ENCODE measurements at regions not wholly inside any gene's neighbourhood (a gene's known extent, or its start where the extent isn't known, plus 50 kb on each side); places are given as distances from the start of the nearest gene placed in this dataset.
"Not testable (repeated sequence)": the region's sequence is repeated elsewhere in the genome, so short reads cannot be mapped to it uniquely, and the experiment has no call there.

- no peak for DNase-seq (ENCODE audit: low read depth, low spot score)
Observed at GRCh38 chr12:59059088-59059935, 139.0 kb upstream of the LRIG3 start.

GRCh38 chr12:59056966-59057365 is 136.7 kb upstream of the LRIG3 start:
- Histone ChIP-seq H3K36me3 (ENCODE audit: insufficient read depth, insufficient read length, low read length) (no peaks in the 10 kb centered on the region), H3K9ac (ENCODE audit: insufficient read length, low read depth) (no peak overlapping the region), H3K4me1 (ENCODE audit: insufficient read depth, insufficient read length) (no peaks in the 10 kb centered on the region), H3K27me3 (ENCODE audit: insufficient read depth, insufficient read length) (no peaks in the 10 kb centered on the region), H3K9me3 (ENCODE audit: insufficient read depth, low read length) (no peaks in the 10 kb centered on the region), H3K4me3 (ENCODE audit: insufficient read length, low read depth) (no peak overlapping the region)
- TF ChIP-seq YY1 (IDR thresholded peaks at IDR 0.05; ENCODE audit: insufficient read depth, insufficient read length) (no peak), ZNF274 (IDR thresholded peaks at IDR 0.05; ENCODE audit: low read depth, low read length) (no peak), SUZ12 (IDR thresholded peaks at IDR 0.05; ENCODE audit: extremely low read depth, insufficient read depth, insufficient read length) (no peak)
- DNase-seq (ENCODE audit: low read depth, low spot score), result no peak

More at GRCh38 chr12:59059088-59059935, 139.0 kb upstream of the LRIG3 start:
- H3K9me3 ChIP-seq (ENCODE audit: insufficient read depth, low read length), result no peaks in the 10 kb centered on the region
- H3K9ac ChIP-seq (ENCODE audit: insufficient read length, low read depth), result no peak overlapping the region
- H3K4me1 ChIP-seq (ENCODE audit: insufficient read depth, insufficient read length), result no peaks in the 10 kb centered on the region
- no peaks in the 10 kb centered on the region for H3K27me3 ChIP-seq (ENCODE audit: insufficient read depth, insufficient read length)
- H3K4me3 ChIP-seq (ENCODE audit: insufficient read length, low read depth), result no peak overlapping the region
- H3K36me3 ChIP-seq (ENCODE audit: insufficient read depth, insufficient read length, low read length), result no peaks in the 10 kb centered on the region
- TF ChIP-seq YY1 (IDR thresholded peaks at IDR 0.05; ENCODE audit: insufficient read depth, insufficient read length), result no peak
- no peak for TF ChIP-seq ZNF274 (IDR thresholded peaks at IDR 0.05; ENCODE audit: low read depth, low read length)
- no peak for TF ChIP-seq SUZ12 (IDR thresholded peaks at IDR 0.05; ENCODE audit: extremely low read depth, insufficient read depth, insufficient read length)

DNA sequence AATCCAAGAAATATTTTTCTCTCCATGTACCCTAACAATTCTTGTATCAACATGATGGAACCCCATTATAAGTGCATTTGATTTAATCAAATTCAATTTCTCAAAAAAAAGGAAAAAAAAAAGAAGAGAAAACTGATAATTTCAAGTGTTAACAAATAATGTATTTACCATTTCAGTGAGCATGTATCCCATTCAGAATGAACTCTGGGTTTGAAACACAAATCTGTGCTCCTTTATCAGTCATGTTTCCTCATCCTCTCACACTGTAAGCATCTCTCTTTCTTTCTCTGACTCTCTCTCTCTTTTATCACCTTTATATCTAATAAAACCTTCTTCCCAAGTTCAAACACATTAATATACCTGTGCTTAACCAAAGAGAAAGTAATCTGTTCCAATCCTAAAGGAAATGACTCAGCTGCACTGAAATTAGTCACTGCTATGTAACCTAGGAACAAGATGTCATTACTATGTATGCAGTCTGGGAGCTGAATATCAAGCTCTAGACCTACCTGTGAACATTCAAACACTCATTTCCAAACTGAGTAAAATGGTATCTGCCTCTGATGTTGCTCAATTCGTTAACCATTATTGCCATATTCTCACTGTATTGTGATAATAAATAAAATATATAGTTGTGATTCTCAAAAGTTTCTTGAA is 135.0 kb upstream of the LRIG3 start:
- H3K4me3 ChIP-seq (ENCODE audit: insufficient read length, low read depth), result no peak overlapping the region
- no peak for DNase-seq (ENCODE audit: low read depth, low spot score)
- no peaks in the 10 kb centered on the region for H3K4me1 ChIP-seq (ENCODE audit: insufficient read depth, insufficient read length)
- no peak for TF ChIP-seq ZNF274 (IDR thresholded peaks at IDR 0.05; ENCODE audit: low read depth, low read length)
- TF ChIP-seq SUZ12 (IDR thresholded peaks at IDR 0.05; ENCODE audit: extremely low read depth, insufficient read depth, insufficient read length), result no peak
- no peak for TF ChIP-seq YY1 (IDR thresholded peaks at IDR 0.05; ENCODE audit: insufficient read depth, insufficient read length)
- H3K27me3 ChIP-seq (ENCODE audit: insufficient read depth, insufficient read length), result no peaks in the 10 kb centered on the region
- no peaks in the 10 kb centered on the region for H3K36me3 ChIP-seq (ENCODE audit: insufficient read depth, insufficient read length, low read length)
- H3K9ac ChIP-seq (ENCODE audit: insufficient read length, low read depth), result no peak overlapping the region
- H3K9me3 ChIP-seq (ENCODE audit: insufficient read depth, low read length), result no peaks in the 10 kb centered on the region

DNA sequence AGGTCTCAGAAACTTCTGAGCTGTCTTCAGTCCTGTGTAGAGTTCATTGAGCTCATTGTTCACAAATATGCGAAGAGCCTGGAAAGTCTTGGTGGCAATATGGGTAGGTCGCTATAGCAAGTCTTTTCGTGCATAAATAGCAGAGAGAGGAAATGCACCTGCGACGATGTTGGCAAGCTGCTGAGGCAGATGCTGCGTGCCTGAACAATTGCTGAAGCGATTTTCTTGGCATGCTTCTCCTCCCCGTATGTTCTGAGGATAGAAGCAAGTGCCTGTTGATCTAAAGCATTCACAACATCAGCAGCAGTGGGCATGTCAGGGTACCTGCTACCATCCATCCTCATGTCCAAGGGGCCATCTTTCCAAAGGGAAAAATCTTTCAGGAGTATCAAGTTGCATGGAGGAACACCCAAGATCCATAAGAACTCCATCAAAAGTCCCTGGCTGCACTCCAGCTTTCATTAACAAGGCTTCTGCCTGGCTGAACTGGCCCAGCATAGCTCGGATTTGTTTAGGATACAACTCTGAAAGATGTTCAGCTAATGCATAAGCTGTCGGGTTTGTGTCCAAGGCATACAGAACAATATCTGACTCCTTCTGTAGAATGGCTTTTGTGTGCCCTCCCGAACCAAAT is 133.1 kb upstream of the LRIG3 start:
- not testable (repeated sequence) for H3K9me3 ChIP-seq (ENCODE audit: insufficient read depth, low read length); H3K4me3 ChIP-seq (ENCODE audit: insufficient read length, low read depth); DNase-seq (ENCODE audit: low read depth, low spot score); H3K27me3 ChIP-seq (ENCODE audit: insufficient read depth, insufficient read length); H3K9ac ChIP-seq (ENCODE audit: insufficient read length, low read depth); H3K36me3 ChIP-seq (ENCODE audit: insufficient read depth, insufficient read length, low read length); H3K4me1 ChIP-seq (ENCODE audit: insufficient read depth, insufficient read length)

DNA sequence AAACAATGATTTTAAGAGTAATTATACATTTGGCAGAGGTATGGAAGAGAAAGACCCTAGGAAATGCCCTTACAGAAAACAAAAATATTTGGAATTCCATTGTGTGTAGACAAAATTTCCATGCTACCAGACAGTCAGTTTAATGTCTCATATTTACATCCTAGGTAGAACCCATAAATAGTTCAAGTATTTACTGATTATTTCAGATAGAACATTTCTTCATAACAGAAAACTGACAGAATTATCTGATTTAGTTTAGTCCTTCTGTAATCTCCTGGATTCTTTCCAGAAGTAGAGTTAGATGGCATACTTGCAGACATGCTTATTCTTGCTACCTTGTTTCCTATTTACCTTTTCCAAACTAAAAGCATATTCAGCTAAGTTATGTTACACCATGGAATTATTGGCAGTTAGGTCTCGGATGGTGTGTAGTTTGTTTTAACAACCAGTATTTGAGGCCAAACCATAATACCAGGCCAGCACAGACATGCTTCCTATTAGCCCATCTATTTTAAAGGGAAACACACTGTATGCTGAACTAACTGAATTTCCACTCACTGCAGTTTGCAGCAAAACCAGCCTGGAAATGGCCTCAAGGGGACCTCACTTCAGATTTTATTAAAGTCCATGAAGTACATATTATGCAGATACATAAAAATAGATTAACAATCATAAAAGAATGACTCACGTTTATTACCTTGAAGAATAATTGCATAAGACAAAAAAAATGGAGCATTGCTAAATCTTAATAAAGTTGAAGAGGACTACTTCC is 126.6 kb upstream of the LRIG3 start:
- Histone ChIP-seq H3K27me3 (ENCODE audit: insufficient read depth, insufficient read length) (no peaks in the 10 kb centered on the region), H3K36me3 (ENCODE audit: insufficient read depth, insufficient read length, low read length) (no peaks in the 10 kb centered on the region), H3K4me1 (ENCODE audit: insufficient read depth, insufficient read length) (no peaks in the 10 kb centered on the region), H3K4me3 (ENCODE audit: insufficient read length, low read depth) (no peak overlapping the region), H3K9ac (ENCODE audit: insufficient read length, low read depth) (no peak overlapping the region), H3K9me3 (ENCODE audit: insufficient read depth, low read length) (no peaks in the 10 kb centered on the region)
- DNase-seq (ENCODE audit: low read depth, low spot score), result no peak
- TF ChIP-seq YY1 (IDR thresholded peaks at IDR 0.05; ENCODE audit: insufficient read depth, insufficient read length) (no peak), SUZ12 (IDR thresholded peaks at IDR 0.05; ENCODE audit: extremely low read depth, insufficient read depth, insufficient read length) (no peak), ZNF274 (IDR thresholded peaks at IDR 0.05; ENCODE audit: low read depth, low read length) (no peak)

GRCh38 chr12:59044791-59045190 is 124.5 kb upstream of the LRIG3 start:
- no peak for DNase-seq (ENCODE audit: low read depth, low spot score)
- Histone ChIP-seq H3K4me3 (ENCODE audit: insufficient read length, low read depth) (no peak overlapping the region), H3K36me3 (ENCODE audit: insufficient read depth, insufficient read length, low read length) (no peaks in the 10 kb centered on the region), H3K27me3 (ENCODE audit: insufficient read depth, insufficient read length) (no peaks in the 10 kb centered on the region), H3K9ac (ENCODE audit: insufficient read length, low read depth) (no peak overlapping the region), H3K9me3 (ENCODE audit: insufficient read depth, low read length) (no peaks in the 10 kb centered on the region), H3K4me1 (ENCODE audit: insufficient read depth, insufficient read length) (no peaks in the 10 kb centered on the region)
- no peak for TF ChIP-seq SUZ12 (IDR thresholded peaks at IDR 0.05; ENCODE audit: extremely low read depth, insufficient read depth, insufficient read length)
- TF ChIP-seq YY1 (IDR thresholded peaks at IDR 0.05; ENCODE audit: insufficient read depth, insufficient read length), result no peak
- TF ChIP-seq ZNF274 (IDR thresholded peaks at IDR 0.05; ENCODE audit: low read depth, low read length), result no peak

All from NT2/D1 (cell line).